K562 (cell line): ENCODE measurements at regions not wholly inside any gene's neighbourhood (a gene's known extent, or its start where the extent isn't known, plus 50 kb on each side); places are given as distances from the start of the nearest gene placed in this dataset.

ENCODE experiments used
- CTCF ChIP-seq, 3 experiments: IDR thresholded peaks in 2 of 3; conservative IDR thresholded peaks in 1 of 3; 2 replicates each; pipeline ENCODE4 v1.5.1; 2011 to 2012; ENCODE audit warnings: low read length in 3 of 3, mild to moderate bottlenecking in 3 of 3, control low read depth in 2 of 3, improper control_type of control experiment in 1 of 3, inconsistent platforms in 1 of 3, low read depth in 1 of 3, mixed read lengths in 1 of 3, moderate library complexity in 1 of 3; ENCODE audit not compliant: insufficient read depth in 2 of 3
- EP300 ChIP-seq: IDR thresholded peaks from 2 replicates; pipeline ENCODE4 v1.6.1; 2012; ENCODE audit warnings: low read length, improper control_type of control experiment
- EZH2 ChIP-seq: IDR thresholded peaks from 2 replicates; pipeline ENCODE4 v1.6.1; 2012; ENCODE audit warnings: low read depth, mild to moderate bottlenecking, inconsistent platforms, low read length, borderline replicate concordance
- FOXJ3 ChIP-seq: sonication (generic); formaldehyde crosslinking; IDR thresholded peaks from 2 replicates; pipeline ENCODE4 v1.4.0; 2020; ENCODE audit warnings: mild to moderate bottlenecking, missing genetic modification reagents
- GTF3C2 ChIP-seq: IDR thresholded peaks from 3 replicates; pipeline ENCODE4 v1.6.1; 2011; ENCODE audit warnings: borderline replicate concordance, mild to moderate bottlenecking, moderate library complexity; ENCODE audit not compliant: insufficient read length; ENCODE audit errors: extremely low read depth
- ZNF449 ChIP-seq: fragments of 250-450 bp; sonication (Bioruptor Pico); IDR thresholded peaks from 2 replicates; pipeline ENCODE4 v1.8.0; 2022; ENCODE audit warnings: moderate library complexity, mild to moderate bottlenecking, inconsistent platforms

GRCh38 chr21:43345746-43346409, 81.1 kb downstream of the SIK1 start:
- TF ChIP-seq CTCF (IDR thresholded peaks at IDR 0.05 in 2 of 3, conservative IDR thresholded peaks at IDR 0.05 in 1 of 3; ENCODE audit: insufficient read depth in 2 of 3, low read depth in 1 of 3, low read length in 3 of 3) (no peak), FOXJ3 (CRISPR knock-in tag) (no peak), ZNF449 (CRISPR knock-in tag) (no peak), EP300 (no peak), EZH2 (no peak), GTF3C2 (no peak)
